Heart right ventricle (tissue), 16 donors: ENCODE measurements at regions not wholly inside any gene's neighbourhood (a gene's known extent, or its start where the extent isn't known, plus 50 kb on each side); places are given as distances from the start of the nearest gene placed in this dataset.

Experiments
- ATAC-seq, 8 donors: fragments of 200-7000 bp; cut with Tn5 transposase; one replicate each; pipeline ENCODE4 v1.9.1; 2020; ENCODE audit warnings: mild to moderate bottlenecking in 8 of 8, moderate library complexity in 8 of 8, moderate number of reproducible peaks in 1 of 8
- DNase-seq, 2 donors: peaks; one replicate each; pipeline ENCODE4 v3.0.0-alpha.2; 2020
- H3K27ac ChIP-seq, 10 donors: fragments of 200-600 bp; sonication (generic) in 2 of 10; one replicate each; pipeline versions ENCODE4 v1.5.0 to v1.8.0; 2020 to 2022; ENCODE audit warnings: mild to moderate bottlenecking in 3 of 10
- H3K27me3 ChIP-seq, 7 donors: fragments of 200-600 bp; one replicate each; pipeline ENCODE4 v1.8.0; 2021 to 2022; ENCODE audit warnings: mild to moderate bottlenecking in 2 of 7
- H3K36me3 ChIP-seq, 9 donors: fragments of 200-600 bp; sonication (generic) in 1 of 9; one replicate each; pipeline versions ENCODE4 v1.5.0 to v1.8.0; 2020 to 2022; ENCODE audit warnings: mild to moderate bottlenecking in 2 of 9
- H3K4me1 ChIP-seq, 9 donors: fragments of 200-600 bp; sonication (generic) in 1 of 9; one replicate each; pipeline versions ENCODE4 v1.5.0 to v1.8.0; 2020 to 2022; ENCODE audit warnings: mild to moderate bottlenecking in 4 of 9
- H3K4me3 ChIP-seq, 10 donors: fragments of 200-600 bp; sonication (generic) in 2 of 10; one replicate each; pipeline versions ENCODE4 v1.5.0 to v1.8.0; 2020 to 2022; ENCODE audit warnings: mild to moderate bottlenecking in 7 of 10, moderate library complexity in 2 of 10
- H3K9me3 ChIP-seq, 11 donors: fragments of 200-600 bp in 10 of 11; sonication (generic) in 2 of 11; one replicate each; pipeline versions ENCODE4 v1.5.0 to v1.8.0; 2013 to 2022; ENCODE audit warnings: mild to moderate bottlenecking in 2 of 11, control low read depth in 1 of 11, moderate library complexity in 1 of 11
- CTCF ChIP-seq, 9 donors: fragments of 200-600 bp; sonication (generic) in 2 of 9; IDR thresholded peaks; one replicate each; pipeline versions ENCODE4 v1.5.0 to v1.8.0; 2021 to 2022; ENCODE audit warnings: antibody characterized with exemption in 9 of 9, mild to moderate bottlenecking in 5 of 9, moderate library complexity in 1 of 9
- WGBS, 2 donors: extraction: QIAGEN DNeasy Blood & Tissue Kit; methylation state at CpG; one replicate each; pipeline ENCODE4 v1.1.7; 2013; ENCODE audit warnings: inconsistent platforms in 1 of 2; 5-methylcytosine and 5-hydroxymethylcytosine counted together
- intact Hi-C, 10 donors: fragments of 100-400 bp; cut with DNase I; formaldehyde crosslinking; loops; one replicate each; pipeline versions ENCODE4 v1.11.1 to v1.14.2; 2022
- donor health status: Arrhythmogenic right ventricular cardiomyopathy.
- donor health status: ischemic (EF 13 %, LVEDD 7.1; RV severe dilation, severe dysfunction).
- donor health status: healthy with polysubstance abuse.
- donor health status: DM: no; HTN: yes; CAD: no.
- donor health status: DM: no; HTN: no; CAD: no.
- donor health status: ischemic (EF 25% LVEDD 6.9; RV normal size, moderate dysfunction).
- donor health status: ischemic (EF 25% LVEDD 5.7; RV mildly dilated, moderate dysfunction).
- donor health status: healthy.
- donor health status: DM: yes; HTN: yes; CAD: no.
- donor health status: Ischemic cardiomyopathy.
- donor health status: ischemic (EF 35%, LVEDD 5.7; RV mildly dilated, moderate dysfunction).
- donor health status: nonischemic (EF 11% LVEDD 7.7; RV severe dilation, severe dysfunction).
- donor health status: DM: yes; HTN: yes; CAD: no.
- donor health status: PGD.
- donor health status: ischemic (EF 29% LVEDD 5.4; RV normal size, mild dysfunction).
- donor health status: nonischemic (EF 23%, LVEDD 6.1; RV moderate dilation, normal function).

- Histone ChIP-seq H3K36me3 (no peaks in the 10 kb centered on the region), H3K4me3 (no peak overlapping the region), H3K4me1 (no peaks in the 10 kb centered on the region), H3K27ac (no peak overlapping the region), H3K9me3 (no peaks in the 10 kb centered on the region), H3K27me3 (peaks cover 0 to 5% (median 0%) of the 10 kb centered on the region in 7 donors)
- DNase-seq, result no peak
- TF ChIP-seq CTCF (IDR thresholded peaks at IDR 0.05), result no peak
- intact Hi-C loops, result no loop called here
- no peak for ATAC-seq
- WGBS, 2 donors, result 77 to 79% methylated on average over 8 of the region's 8 CpGs
Measured at GRCh38 chr2:18503376-18504228, 56.9 kb downstream of the RDH14 start.

GRCh38 chr2:18502142-18502541 lies 58.3 kb downstream of the RDH14 start:
- no peak for ATAC-seq
- no peaks in the 10 kb centered on the region for H3K4me1 ChIP-seq
- DNase-seq, result no peak
- no peak overlapping the region for H3K27ac ChIP-seq
- H3K4me3 ChIP-seq, result no peak overlapping the region
- H3K27me3 ChIP-seq, result peaks cover 0 to 6% (median 0%) of the 10 kb centered on the region in 7 donors
- WGBS, 2 donors, result 78% methylated on average over 2 of the region's 2 CpGs
- intact Hi-C loops, result no loop called here
- no peaks in the 10 kb centered on the region for H3K36me3 ChIP-seq
- TF ChIP-seq CTCF (IDR thresholded peaks at IDR 0.05), result no peak
- no peaks in the 10 kb centered on the region for H3K9me3 ChIP-seq

- no peak overlapping the region for H3K4me3 ChIP-seq
- DNase-seq, result no peak
- WGBS, 2 donors, result 80 to 92% methylated on average over 1 of the region's 1 CpG
- no peaks in the 10 kb centered on the region for H3K36me3 ChIP-seq
- H3K27ac ChIP-seq, result no peak overlapping the region
- ATAC-seq, result no peak
- H3K27me3 ChIP-seq, result peaks cover 0 to 9% (median 0%) of the 10 kb centered on the region in 7 donors
- H3K9me3 ChIP-seq, result no peaks in the 10 kb centered on the region
- no peaks in the 10 kb centered on the region for H3K4me1 ChIP-seq
- intact Hi-C loops, result no loop called here
- no peak for TF ChIP-seq CTCF (IDR thresholded peaks at IDR 0.05)
Measured at GRCh38 chr2:18501729-18502128, 58.7 kb downstream of the RDH14 start.

- ATAC-seq (no peak), DNase-seq (no peak)
- Histone ChIP-seq H3K9me3 (no peaks in the 10 kb centered on the region), H3K27me3 (peaks cover 0 to 8% (median 0%) of the 10 kb centered on the region in 7 donors), H3K36me3 (no peaks in the 10 kb centered on the region), H3K4me3 (no peak overlapping the region), H3K4me1 (no peaks in the 10 kb centered on the region), H3K27ac (no peak overlapping the region)
- no peak for TF ChIP-seq CTCF (IDR thresholded peaks at IDR 0.05)
- intact Hi-C loops, result no loop called here
- WGBS, 2 donors, result 86 to 94% methylated on average over 2 of the region's 2 CpGs
Measured at GRCh38 chr2:18501156-18501555, 59.3 kb downstream of the RDH14 start.
